ENCODE measurements at regions not wholly inside any gene's neighbourhood (a gene's known extent, or its start where the extent isn't known, plus 50 kb on each side); places are given as distances from the start of the nearest gene placed in this dataset.

- TF ChIP-seq CTCF (IDR thresholded peaks at IDR 0.05) = no peak
- no peak for TF ChIP-seq EZH2 (IDR thresholded peaks at IDR 0.05; ENCODE audit: borderline replicate concordance, insufficient read depth, low read depth, low read length, poor library complexity, severe bottlenecking)
Measured at GRCh38 chr5:91910247-91910646, 527.1 kb upstream of the ARRDC3 start.

Data from B cell (primary cell).